H1 (cell line): ENCODE measurements at regions not wholly inside any gene's neighbourhood (a gene's known extent, or its start where the extent isn't known, plus 50 kb on each side); places are given as distances from the start of the nearest gene placed in this dataset.

ENCODE experiments used
- GABPA ChIP-seq: IDR thresholded peaks from 2 replicates; pipeline ENCODE4 v1.6.1; 2011; ENCODE audit warnings: mild to moderate bottlenecking, low read length, moderate library complexity, borderline replicate concordance; ENCODE audit not compliant: insufficient read depth
- SIN3A ChIP-seq, 2 experiments: IDR thresholded peaks in 1 of 2; conservative IDR thresholded peaks in 1 of 2; 2 replicates each; pipeline ENCODE4 v1.6.1; 2011 to 2012; ENCODE audit warnings: low read length in 2 of 2, improper control_type of control experiment in 1 of 2, low read depth in 1 of 2, mild to moderate bottlenecking in 1 of 2
- TF ChIP-seq, protein P1 (sequence below), 3 experiments: IDR thresholded peaks; 1 replicate in 2 of 3; 2 replicates in 1 of 3; pipeline versions ENCODE4 v1.5.1 to v1.6.1; 2011; ENCODE audit warnings: low read length in 3 of 3, mild to moderate bottlenecking in 3 of 3, inconsistent platforms in 2 of 3, low read depth in 1 of 3, moderate library complexity in 1 of 3; ENCODE audit not compliant: insufficient read depth in 1 of 3; ENCODE audit errors: control extremely low read depth in 1 of 3
- TF ChIP-seq, protein P2 (sequence below): IDR thresholded peaks from 2 replicates; pipeline ENCODE4 v1.6.1; 2011; ENCODE audit warnings: low read depth, mild to moderate bottlenecking, low read length; ENCODE audit not compliant: insufficient read depth

DNA sequence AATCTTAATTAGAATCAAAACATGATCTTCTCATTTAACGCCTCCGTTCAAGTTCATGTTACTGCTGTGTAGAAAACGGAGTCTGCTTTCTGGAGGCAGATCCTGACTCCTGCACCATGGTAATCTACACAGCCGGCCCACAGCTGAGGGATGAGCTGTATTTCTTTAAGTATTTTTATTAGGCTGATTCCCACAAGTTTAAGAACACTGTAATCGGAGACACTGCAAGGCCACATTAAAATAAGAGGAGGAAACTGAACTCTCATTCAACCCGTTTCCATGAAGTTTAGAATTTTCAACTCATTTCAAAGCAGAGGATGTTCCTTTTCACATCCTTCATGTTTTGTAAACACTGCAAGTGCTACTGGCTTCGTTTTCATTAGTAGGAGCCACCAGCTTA, 372.2 kb downstream of the NFIB start (continued):
- TF ChIP-seq SIN3A (conservative IDR thresholded peaks at IDR 0.05 in 1 of 2, IDR thresholded peaks at IDR 0.05 in 1 of 2; ENCODE audit: low read depth in 1 of 2, low read length in 2 of 2) = no peak
- TF ChIP-seq, protein P1, sequence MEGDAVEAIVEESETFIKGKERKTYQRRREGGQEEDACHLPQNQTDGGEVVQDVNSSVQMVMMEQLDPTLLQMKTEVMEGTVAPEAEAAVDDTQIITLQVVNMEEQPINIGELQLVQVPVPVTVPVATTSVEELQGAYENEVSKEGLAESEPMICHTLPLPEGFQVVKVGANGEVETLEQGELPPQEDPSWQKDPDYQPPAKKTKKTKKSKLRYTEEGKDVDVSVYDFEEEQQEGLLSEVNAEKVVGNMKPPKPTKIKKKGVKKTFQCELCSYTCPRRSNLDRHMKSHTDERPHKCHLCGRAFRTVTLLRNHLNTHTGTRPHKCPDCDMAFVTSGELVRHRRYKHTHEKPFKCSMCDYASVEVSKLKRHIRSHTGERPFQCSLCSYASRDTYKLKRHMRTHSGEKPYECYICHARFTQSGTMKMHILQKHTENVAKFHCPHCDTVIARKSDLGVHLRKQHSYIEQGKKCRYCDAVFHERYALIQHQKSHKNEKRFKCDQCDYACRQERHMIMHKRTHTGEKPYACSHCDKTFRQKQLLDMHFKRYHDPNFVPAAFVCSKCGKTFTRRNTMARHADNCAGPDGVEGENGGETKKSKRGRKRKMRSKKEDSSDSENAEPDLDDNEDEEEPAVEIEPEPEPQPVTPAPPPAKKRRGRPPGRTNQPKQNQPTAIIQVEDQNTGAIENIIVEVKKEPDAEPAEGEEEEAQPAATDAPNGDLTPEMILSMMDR (IDR thresholded peaks at IDR 0.05; ENCODE audit: control extremely low read depth in 1 of 3, insufficient read depth in 1 of 3, low read depth in 1 of 3, low read length in 3 of 3) = no peak
- TF ChIP-seq GABPA = no peak
- TF ChIP-seq, protein P2, sequence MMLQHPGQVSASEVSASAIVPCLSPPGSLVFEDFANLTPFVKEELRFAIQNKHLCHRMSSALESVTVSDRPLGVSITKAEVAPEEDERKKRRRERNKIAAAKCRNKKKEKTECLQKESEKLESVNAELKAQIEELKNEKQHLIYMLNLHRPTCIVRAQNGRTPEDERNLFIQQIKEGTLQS = no peak
